ENCODE measurements at regions not wholly inside any gene's neighbourhood (a gene's known extent, or its start where the extent isn't known, plus 50 kb on each side); places are given as distances from the start of the nearest gene placed in this dataset.
A peak's percentile ranks its signal among the peaks of the same experiment; 100 is the strongest.

DNA sequence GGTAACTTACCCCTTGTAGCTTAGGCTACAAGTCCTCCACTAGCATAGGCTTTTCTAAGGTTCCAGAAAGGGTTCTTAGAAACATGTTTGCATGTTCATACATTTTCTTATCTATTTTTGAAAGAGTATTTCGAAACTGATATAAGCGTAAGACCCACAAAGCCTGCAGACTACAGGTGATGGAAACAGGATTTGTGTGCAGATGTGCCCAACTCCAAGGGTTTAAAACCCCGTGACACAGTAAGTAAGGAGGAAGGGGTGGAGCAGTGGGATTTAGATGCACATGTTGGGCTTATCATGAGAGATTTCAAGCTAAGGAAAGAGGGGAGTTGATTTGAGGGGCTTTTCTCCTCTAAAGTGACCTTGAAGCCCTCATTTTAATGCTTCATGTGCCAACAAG, 164.7 kb downstream of the LTN1 start:
- no peaks in the 10 kb centered on the region for H3K36me3 ChIP-seq
- DNase-seq (ENCODE audit: extremely low spot score in 2 of 2) = no peak
- H3K4me3 ChIP-seq = no peak overlapping the region
- intact Hi-C loops (cut with DNase I) = no loop called here
- no peaks in the 10 kb centered on the region for H3K9me3 ChIP-seq
- H3K27me3 ChIP-seq = no peaks in the 10 kb centered on the region
- H3K27ac ChIP-seq = no peak overlapping the region
- TF ChIP-seq, protein P1, sequence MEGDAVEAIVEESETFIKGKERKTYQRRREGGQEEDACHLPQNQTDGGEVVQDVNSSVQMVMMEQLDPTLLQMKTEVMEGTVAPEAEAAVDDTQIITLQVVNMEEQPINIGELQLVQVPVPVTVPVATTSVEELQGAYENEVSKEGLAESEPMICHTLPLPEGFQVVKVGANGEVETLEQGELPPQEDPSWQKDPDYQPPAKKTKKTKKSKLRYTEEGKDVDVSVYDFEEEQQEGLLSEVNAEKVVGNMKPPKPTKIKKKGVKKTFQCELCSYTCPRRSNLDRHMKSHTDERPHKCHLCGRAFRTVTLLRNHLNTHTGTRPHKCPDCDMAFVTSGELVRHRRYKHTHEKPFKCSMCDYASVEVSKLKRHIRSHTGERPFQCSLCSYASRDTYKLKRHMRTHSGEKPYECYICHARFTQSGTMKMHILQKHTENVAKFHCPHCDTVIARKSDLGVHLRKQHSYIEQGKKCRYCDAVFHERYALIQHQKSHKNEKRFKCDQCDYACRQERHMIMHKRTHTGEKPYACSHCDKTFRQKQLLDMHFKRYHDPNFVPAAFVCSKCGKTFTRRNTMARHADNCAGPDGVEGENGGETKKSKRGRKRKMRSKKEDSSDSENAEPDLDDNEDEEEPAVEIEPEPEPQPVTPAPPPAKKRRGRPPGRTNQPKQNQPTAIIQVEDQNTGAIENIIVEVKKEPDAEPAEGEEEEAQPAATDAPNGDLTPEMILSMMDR (IDR thresholded peaks at IDR 0.05) = no peak
- TF ChIP-seq POLR2AphosphoS5 (IDR thresholded peaks at IDR 0.05; ENCODE audit: insufficient read depth in 1 of 2, low read depth in 1 of 2) = no peak
- TF ChIP-seq POLR2A (IDR thresholded peaks at IDR 0.05) = no peak
- peaks cover 10% of the 10 kb centered on the region for H3K4me1 ChIP-seq

DNA sequence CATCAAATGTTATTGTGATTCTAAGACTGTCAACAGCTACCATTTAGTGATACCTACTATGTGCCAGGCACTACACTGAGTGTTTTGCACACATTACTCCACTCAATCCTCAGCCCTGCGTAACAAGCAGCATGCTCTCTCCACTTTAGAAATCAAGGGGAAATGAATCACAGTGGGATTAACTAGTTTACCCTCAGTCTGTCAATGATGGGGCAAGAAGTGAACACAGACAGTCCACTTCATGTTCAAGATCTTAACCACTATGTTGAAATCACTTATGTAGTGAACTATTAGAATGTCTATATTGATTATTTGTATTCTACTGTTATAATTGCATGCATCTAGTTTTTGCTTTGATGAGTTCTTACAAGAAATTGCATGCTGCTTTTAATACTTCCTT, 165.3 kb downstream of the LTN1 start:
- no peaks in the 10 kb centered on the region for H3K9me3 ChIP-seq
- H3K27ac ChIP-seq = no peak overlapping the region
- intact Hi-C loops (cut with DNase I) = no loop called here
- TF ChIP-seq POLR2AphosphoS5 (IDR thresholded peaks at IDR 0.05; ENCODE audit: insufficient read depth in 1 of 2, low read depth in 1 of 2) (no peak), POLR2A (IDR thresholded peaks at IDR 0.05) (no peak)
- TF ChIP-seq, protein P1 (IDR thresholded peaks at IDR 0.05) = no peak
- peaks cover 15% of the 10 kb centered on the region for H3K4me1 ChIP-seq
- DNase-seq (ENCODE audit: extremely low spot score in 2 of 2) = no peak
- no peaks in the 10 kb centered on the region for H3K36me3 ChIP-seq
- no peak overlapping the region for H3K4me3 ChIP-seq
- no peaks in the 10 kb centered on the region for H3K27me3 ChIP-seq

DNA sequence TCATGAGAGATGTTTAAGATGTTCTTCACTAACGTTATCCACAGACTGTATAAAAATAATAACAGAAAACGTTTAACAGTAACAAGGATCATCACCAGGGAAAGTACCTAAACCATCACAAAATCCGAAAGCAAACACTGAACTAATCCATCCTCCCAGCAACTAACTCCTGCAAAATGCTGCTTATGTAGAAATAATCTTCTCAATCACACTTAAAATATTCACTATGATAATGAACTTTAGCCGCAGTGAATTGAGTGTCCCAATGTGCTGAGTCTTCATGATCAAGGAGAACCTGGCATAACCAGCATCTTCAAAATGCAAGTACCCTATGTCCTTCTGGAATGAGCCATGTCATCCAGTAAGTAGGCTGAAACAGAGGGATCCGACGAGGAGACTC, 166.1 kb downstream of the LTN1 start:
- Histone ChIP-seq H3K36me3 (no peaks in the 10 kb centered on the region), H3K27ac (no peak overlapping the region), H3K4me3 (no peak overlapping the region), H3K4me1 (peaks cover 24% of the 10 kb centered on the region), H3K9me3 (no peaks in the 10 kb centered on the region), H3K27me3 (no peaks in the 10 kb centered on the region)
- DNase-seq (ENCODE audit: extremely low spot score in 2 of 2) = no peak
- TF ChIP-seq POLR2A (IDR thresholded peaks at IDR 0.05) (no peak), POLR2AphosphoS5 (IDR thresholded peaks at IDR 0.05; ENCODE audit: insufficient read depth in 1 of 2, low read depth in 1 of 2) (no peak)
- TF ChIP-seq, protein P1 (IDR thresholded peaks at IDR 0.05) = no peak
- intact Hi-C loops (cut with DNase I) = no loop called here

DNA sequence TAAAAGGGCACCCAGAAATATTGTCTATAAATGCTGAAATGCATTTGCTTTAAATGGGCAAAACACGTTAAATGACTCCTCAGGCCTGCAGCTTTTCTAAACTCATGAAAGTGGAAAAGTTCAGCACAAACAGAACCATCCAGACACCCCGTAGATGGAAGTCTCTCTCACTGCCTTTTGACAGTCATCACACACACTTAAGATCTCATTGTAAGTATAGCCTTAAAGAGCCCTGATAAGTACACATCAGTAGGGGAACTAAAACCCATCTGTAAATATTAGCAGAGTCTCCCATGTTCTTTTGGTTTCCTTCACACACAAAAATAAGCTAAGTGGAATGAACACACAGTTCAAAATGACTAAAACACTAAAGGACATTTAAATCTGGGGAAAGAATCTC, 166.7 kb downstream of the LTN1 start:
- TF ChIP-seq, protein P1 (IDR thresholded peaks at IDR 0.05) = no peak
- TF ChIP-seq POLR2A (IDR thresholded peaks at IDR 0.05) (no peak), POLR2AphosphoS5 (IDR thresholded peaks at IDR 0.05; ENCODE audit: insufficient read depth in 1 of 2, low read depth in 1 of 2) (no peak)
- Histone ChIP-seq H3K27ac (no peak overlapping the region), H3K9me3 (no peaks in the 10 kb centered on the region), H3K4me3 (no peak overlapping the region), H3K36me3 (no peaks in the 10 kb centered on the region), H3K27me3 (no peaks in the 10 kb centered on the region), H3K4me1 (peaks cover 29% of the 10 kb centered on the region)
- intact Hi-C loops (cut with DNase I) = no loop called here
- DNase-seq (ENCODE audit: extremely low spot score in 2 of 2) = no peak

DNA sequence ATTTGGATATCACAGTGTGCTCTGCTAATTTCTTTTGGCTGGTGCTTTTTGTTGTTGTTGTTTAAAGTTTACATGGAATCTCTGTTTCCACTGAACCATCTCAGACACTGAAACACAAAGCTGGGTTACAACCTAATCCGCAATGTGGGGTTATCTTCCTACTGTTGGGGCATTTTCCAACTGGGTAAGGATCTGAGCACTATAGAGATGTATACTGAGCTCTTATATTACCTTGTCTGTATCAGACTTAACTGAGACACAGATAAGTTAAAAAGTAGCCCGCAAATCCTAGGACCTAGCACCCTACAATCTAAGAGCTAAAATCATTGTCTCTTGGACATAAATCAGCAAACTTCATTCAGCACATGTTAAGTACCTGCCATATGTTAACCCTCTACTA, 169.2 kb downstream of the LTN1 start:
- Histone ChIP-seq H3K27me3 (no peaks in the 10 kb centered on the region), H3K4me3 (no peak overlapping the region), H3K27ac (peak overlapping the region; percentile 25), H3K36me3 (no peaks in the 10 kb centered on the region), H3K9me3 (no peaks in the 10 kb centered on the region), H3K4me1 (peaks cover 30% of the 10 kb centered on the region)
- intact Hi-C loops (cut with DNase I) = no loop called here
- no peak for TF ChIP-seq POLR2A (IDR thresholded peaks at IDR 0.05)
- no peak for TF ChIP-seq POLR2AphosphoS5 (IDR thresholded peaks at IDR 0.05; ENCODE audit: insufficient read depth in 1 of 2, low read depth in 1 of 2)
- TF ChIP-seq, protein P1 (IDR thresholded peaks at IDR 0.05) = no peak
- DNase-seq (ENCODE audit: extremely low spot score in 2 of 2) = no peak

All from vagina (tissue), 2 donors.